ENCODE measurements at regions not wholly inside any gene's neighbourhood (a gene's known extent, or its start where the extent isn't known, plus 50 kb on each side); places are given as distances from the start of the nearest gene placed in this dataset.

DNA sequence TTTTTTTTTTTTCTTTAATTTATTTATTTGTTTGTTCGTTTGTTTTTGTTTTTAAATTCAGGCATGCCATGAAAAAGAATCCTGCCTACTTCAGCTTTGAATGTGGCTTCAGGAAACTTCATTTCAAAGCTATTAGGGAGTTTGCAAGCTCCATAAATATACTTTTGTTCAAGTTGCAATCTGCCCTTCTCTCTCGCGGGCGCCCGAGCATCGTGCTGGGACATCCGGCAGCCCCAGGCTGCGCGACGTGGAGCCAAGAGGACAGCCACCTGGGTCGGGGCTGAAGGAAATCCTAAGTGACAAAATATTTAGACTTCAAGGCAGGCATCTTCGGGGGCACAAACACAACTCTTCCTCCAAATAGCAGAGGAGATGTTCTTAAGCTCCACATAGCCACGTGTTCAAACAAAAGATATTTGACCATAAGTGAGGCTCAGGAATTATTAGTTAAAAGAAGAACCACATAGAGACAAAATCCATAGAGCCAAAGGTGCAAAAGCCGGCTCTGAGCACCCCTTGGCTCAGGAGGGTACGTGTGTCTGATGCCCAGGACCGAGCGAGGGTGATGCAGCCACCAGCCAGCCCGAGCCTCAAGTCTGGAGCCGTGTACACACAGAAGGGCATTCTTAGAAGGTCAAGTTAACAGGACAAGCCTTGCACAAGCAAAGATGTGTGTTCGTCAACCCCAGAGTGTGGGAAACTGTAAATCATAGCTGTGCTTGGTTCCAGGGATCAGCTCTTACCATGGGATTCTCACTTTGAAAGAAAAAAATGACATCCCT lies 256.5 kb upstream of the SALL3 start:
- no peak for ATAC-seq
- TF ChIP-seq, protein P1, sequence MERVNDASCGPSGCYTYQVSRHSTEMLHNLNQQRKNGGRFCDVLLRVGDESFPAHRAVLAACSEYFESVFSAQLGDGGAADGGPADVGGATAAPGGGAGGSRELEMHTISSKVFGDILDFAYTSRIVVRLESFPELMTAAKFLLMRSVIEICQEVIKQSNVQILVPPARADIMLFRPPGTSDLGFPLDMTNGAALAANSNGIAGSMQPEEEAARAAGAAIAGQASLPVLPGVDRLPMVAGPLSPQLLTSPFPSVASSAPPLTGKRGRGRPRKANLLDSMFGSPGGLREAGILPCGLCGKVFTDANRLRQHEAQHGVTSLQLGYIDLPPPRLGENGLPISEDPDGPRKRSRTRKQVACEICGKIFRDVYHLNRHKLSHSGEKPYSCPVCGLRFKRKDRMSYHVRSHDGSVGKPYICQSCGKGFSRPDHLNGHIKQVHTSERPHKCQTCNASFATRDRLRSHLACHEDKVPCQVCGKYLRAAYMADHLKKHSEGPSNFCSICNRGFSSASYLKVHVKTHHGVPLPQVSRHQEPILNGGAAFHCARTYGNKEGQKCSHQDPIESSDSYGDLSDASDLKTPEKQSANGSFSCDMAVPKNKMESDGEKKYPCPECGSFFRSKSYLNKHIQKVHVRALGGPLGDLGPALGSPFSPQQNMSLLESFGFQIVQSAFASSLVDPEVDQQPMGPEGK (CRISPR knock-in tag; IDR thresholded peaks at IDR 0.05; ENCODE audit: borderline replicate concordance): no peak
- no peak for TF ChIP-seq ZNF565 (CRISPR knock-in tag; conservative IDR thresholded peaks at IDR 0.05; ENCODE audit: low read depth)

- no peak for ATAC-seq
- TF ChIP-seq ZNF565 (CRISPR knock-in tag; conservative IDR thresholded peaks at IDR 0.05; ENCODE audit: low read depth) (no peak), GLIS3 (CRISPR knock-in tag; IDR thresholded peaks at IDR 0.05) (no peak), ZFP30 (CRISPR knock-in tag; IDR thresholded peaks at IDR 0.05) (no peak), OSR1 (CRISPR knock-in tag; IDR thresholded peaks at IDR 0.05) (no peak), ZFP3 (CRISPR knock-in tag; IDR thresholded peaks at IDR 0.05) (no peak), BACH2 (CRISPR knock-in tag; IDR thresholded peaks at IDR 0.05; ENCODE audit: borderline replicate concordance) (no peak), RARB (CRISPR knock-in tag; IDR thresholded peaks at IDR 0.05) (no peak), ESRRG (CRISPR knock-in tag; IDR thresholded peaks at IDR 0.05) (no peak), PPARA (CRISPR knock-in tag; IDR thresholded peaks at IDR 0.05; ENCODE audit: borderline replicate concordance) (no peak), TCF4 (CRISPR knock-in tag; IDR thresholded peaks at IDR 0.05; ENCODE audit: borderline replicate concordance) (no peak), TOX (CRISPR knock-in tag; IDR thresholded peaks at IDR 0.05; ENCODE audit: borderline replicate concordance) (no peak), ZNF70 (CRISPR knock-in tag; IDR thresholded peaks at IDR 0.05) (no peak), ZC3H10 (CRISPR knock-in tag; IDR thresholded peaks at IDR 0.05) (no peak)
- TF ChIP-seq, protein P2, sequence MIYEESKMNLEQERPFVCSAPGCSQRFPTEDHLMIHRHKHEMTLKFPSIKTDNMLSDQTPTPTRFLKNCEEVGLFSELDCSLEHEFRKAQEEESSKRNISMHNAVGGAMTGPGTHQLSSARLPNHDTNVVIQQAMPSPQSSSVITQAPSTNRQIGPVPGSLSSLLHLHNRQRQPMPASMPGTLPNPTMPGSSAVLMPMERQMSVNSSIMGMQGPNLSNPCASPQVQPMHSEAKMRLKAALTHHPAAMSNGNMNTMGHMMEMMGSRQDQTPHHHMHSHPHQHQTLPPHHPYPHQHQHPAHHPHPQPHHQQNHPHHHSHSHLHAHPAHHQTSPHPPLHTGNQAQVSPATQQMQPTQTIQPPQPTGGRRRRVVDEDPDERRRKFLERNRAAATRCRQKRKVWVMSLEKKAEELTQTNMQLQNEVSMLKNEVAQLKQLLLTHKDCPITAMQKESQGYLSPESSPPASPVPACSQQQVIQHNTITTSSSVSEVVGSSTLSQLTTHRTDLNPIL (CRISPR knock-in tag; IDR thresholded peaks at IDR 0.05; ENCODE audit: low read depth): no peak
- TF ChIP-seq, protein P1 (CRISPR knock-in tag; IDR thresholded peaks at IDR 0.05; ENCODE audit: borderline replicate concordance): no peak
These were observed 255.3 kb upstream of the SALL3 start for GRCh38 chr18:78724214-78724914.

GRCh38 chr18:78725426-78725825 lies 254.2 kb upstream of the SALL3 start:
- ATAC-seq: no peak
- TF ChIP-seq ZC3H10 (CRISPR knock-in tag; IDR thresholded peaks at IDR 0.05) (no peak), BACH2 (CRISPR knock-in tag; IDR thresholded peaks at IDR 0.05; ENCODE audit: borderline replicate concordance) (no peak), CSDC2 (CRISPR knock-in tag; IDR thresholded peaks at IDR 0.05) (no peak), TCF4 (CRISPR knock-in tag; IDR thresholded peaks at IDR 0.05; ENCODE audit: borderline replicate concordance) (no peak), OSR1 (CRISPR knock-in tag; IDR thresholded peaks at IDR 0.05) (no peak), ARNTL (CRISPR knock-in tag; IDR thresholded peaks at IDR 0.05; ENCODE audit: borderline replicate concordance, low read depth) (no peak), ISL1 (CRISPR knock-in tag; IDR thresholded peaks at IDR 0.05) (no peak), ZNF70 (CRISPR knock-in tag; IDR thresholded peaks at IDR 0.05) (no peak), ESRRG (CRISPR knock-in tag; IDR thresholded peaks at IDR 0.05) (no peak), SNAI2 (CRISPR knock-in tag; IDR thresholded peaks at IDR 0.05) (no peak)
- TF ChIP-seq, protein P2 (CRISPR knock-in tag; IDR thresholded peaks at IDR 0.05; ENCODE audit: low read depth): no peak
- TF ChIP-seq, protein P3, sequence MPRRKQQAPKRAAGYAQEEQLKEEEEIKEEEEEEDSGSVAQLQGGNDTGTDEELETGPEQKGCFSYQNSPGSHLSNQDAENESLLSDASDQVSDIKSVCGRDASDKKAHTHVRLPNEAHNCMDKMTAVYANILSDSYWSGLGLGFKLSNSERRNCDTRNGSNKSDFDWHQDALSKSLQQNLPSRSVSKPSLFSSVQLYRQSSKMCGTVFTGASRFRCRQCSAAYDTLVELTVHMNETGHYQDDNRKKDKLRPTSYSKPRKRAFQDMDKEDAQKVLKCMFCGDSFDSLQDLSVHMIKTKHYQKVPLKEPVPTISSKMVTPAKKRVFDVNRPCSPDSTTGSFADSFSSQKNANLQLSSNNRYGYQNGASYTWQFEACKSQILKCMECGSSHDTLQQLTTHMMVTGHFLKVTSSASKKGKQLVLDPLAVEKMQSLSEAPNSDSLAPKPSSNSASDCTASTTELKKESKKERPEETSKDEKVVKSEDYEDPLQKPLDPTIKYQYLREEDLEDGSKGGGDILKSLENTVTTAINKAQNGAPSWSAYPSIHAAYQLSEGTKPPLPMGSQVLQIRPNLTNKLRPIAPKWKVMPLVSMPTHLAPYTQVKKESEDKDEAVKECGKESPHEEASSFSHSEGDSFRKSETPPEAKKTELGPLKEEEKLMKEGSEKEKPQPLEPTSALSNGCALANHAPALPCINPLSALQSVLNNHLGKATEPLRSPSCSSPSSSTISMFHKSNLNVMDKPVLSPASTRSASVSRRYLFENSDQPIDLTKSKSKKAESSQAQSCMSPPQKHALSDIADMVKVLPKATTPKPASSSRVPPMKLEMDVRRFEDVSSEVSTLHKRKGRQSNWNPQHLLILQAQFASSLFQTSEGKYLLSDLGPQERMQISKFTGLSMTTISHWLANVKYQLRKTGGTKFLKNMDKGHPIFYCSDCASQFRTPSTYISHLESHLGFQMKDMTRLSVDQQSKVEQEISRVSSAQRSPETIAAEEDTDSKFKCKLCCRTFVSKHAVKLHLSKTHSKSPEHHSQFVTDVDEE (CRISPR knock-in tag; IDR thresholded peaks at IDR 0.05): no peak
